ENCODE measurements at regions not wholly inside any gene's neighbourhood (a gene's known extent, or its start where the extent isn't known, plus 50 kb on each side); places are given as distances from the start of the nearest gene placed in this dataset.
A peak's percentile ranks its signal among the peaks of the same experiment; 100 is the strongest.
"Not testable (repeated sequence)": the region's sequence is repeated elsewhere in the genome, so short reads cannot be mapped to it uniquely, and the experiment has no call there.

DNA sequence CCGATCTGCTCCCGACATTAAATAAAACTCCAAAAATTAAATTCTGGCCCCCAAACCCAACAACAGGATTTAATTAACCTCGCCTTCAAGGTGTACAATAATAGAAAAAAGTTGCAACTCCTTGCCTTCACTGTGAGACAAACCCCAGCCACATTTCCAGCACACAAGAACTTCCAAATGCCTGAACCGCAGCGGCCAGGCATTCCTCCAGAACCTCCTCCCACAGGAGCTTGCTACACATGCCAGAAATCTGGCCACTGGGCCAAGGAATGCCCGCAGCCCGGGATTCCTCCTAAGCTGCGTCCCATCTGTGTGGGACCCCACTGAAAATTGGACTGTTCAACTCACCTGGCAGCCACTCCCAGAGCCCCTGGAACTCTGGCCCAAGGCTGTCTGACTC, 88.2 kb upstream of the TRIB2 start:
- H3K36me3 Mint-ChIP-seq; H3K36me3 ChIP-seq (ENCODE audit: control insufficient read depth in 2 of 3, insufficient read depth in 3 of 3, low read length in 3 of 3); H3K4me3 Mint-ChIP-seq; H3K27me3 Mint-ChIP-seq; H3K27me3 ChIP-seq (ENCODE audit: control insufficient read depth in 2 of 2, insufficient read depth in 2 of 2, low read length in 2 of 2); POLR2A ChIA-PET; ATAC-seq; H3K9me3 ChIP-seq (ENCODE audit: control insufficient read depth in 2 of 3, low read length in 3 of 3); CTCF ChIA-PET; intact Hi-C loops (cut with micrococcal nuclease); DNase-seq; H3K4me3 ChIP-seq (ENCODE audit: low read length); H3K9me3 Mint-ChIP-seq; H3K27ac ChIP-seq (ENCODE audit: low read depth, low read length); H3K27ac Mint-ChIP-seq: not testable (repeated sequence)
- peaks cover 0 to 15% of the 10 kb centered on the region in 2 donors for H3K4me1 ChIP-seq (ENCODE audit: control insufficient read depth in 2 of 2, insufficient read depth in 2 of 2, low read length in 2 of 2)
- H3K4me1 Mint-ChIP-seq, result peaks cover 8 to 32% (median 25%) of the 10 kb centered on the region in 7 donors

GRCh38 chr2:12636837-12637581, 79.7 kb upstream of the TRIB2 start:
- no peak for DNase-seq
- Histone ChIP-seq H3K4me1 (ENCODE audit: control insufficient read depth in 2 of 2, insufficient read depth in 2 of 2, low read length in 2 of 2) (peaks cover 0 to 14% of the 10 kb centered on the region in 2 donors), H3K27ac (ENCODE audit: low read depth, low read length) (no peak overlapping the region), H3K4me3 (ENCODE audit: low read length) (no peak overlapping the region), H3K27me3 (ENCODE audit: control insufficient read depth in 2 of 2, insufficient read depth in 2 of 2, low read length in 2 of 2) (no peaks in the 10 kb centered on the region), H3K9me3 (ENCODE audit: control insufficient read depth in 2 of 3, low read length in 3 of 3) (no peaks in the 10 kb centered on the region), H3K36me3 (ENCODE audit: control insufficient read depth in 2 of 3, insufficient read depth in 3 of 3, low read length in 3 of 3) (no peaks in the 10 kb centered on the region)
- POLR2A ChIA-PET, result interaction anchor here (0.6 to 1.1 kb wide), 4 partner anchors 11 to 478 kb away, joined by 3 read pairs; no protein-coding TSS in a partner anchor
- Mint-ChIP-seq H3K4me3 (peak overlapping the region in 2 of 10 donors; percentile 11 to 12), H3K27me3 (peaks cover 0 to 2% (median 0%) of the 10 kb centered on the region in 5 donors), H3K36me3 (peaks cover 0 to 15% (median 0%) of the 10 kb centered on the region in 5 donors), H3K4me1 (peaks cover 5 to 48% (median 32%) of the 10 kb centered on the region in 7 donors), H3K9me3 (peaks cover 0 to 5% (median 0%) of the 10 kb centered on the region in 11 donors), H3K27ac (peak overlapping the region in 2 of 9 donors; percentile 10 to 39)
- CTCF ChIA-PET, result interaction anchor here (0.7 kb wide), 2 partner anchors 150 to 177 kb away, joined by 3 to 4 read pairs; no protein-coding TSS in a partner anchor
- intact Hi-C loops (cut with micrococcal nuclease), result no loop called here
- ATAC-seq, result no peak

DNA sequence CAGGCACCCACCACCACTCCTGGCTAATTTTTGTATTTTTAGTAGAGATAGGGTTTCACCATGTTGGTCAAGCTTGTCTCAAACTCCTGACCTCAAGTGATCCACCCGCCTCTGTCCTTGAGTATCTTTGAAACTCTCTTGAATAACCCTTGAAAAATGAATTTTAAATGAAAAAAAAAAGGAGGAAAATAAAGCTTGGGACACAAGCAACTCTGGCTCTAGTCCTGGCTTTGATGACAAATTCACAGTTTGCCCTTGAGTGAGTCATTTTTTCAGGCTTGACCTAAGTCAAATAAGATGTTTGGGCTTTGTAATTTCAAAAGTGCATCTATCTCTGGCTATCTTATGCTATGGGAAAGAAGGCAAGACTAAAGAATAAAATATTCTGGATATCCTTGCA, 79.0 kb upstream of the TRIB2 start:
- peaks cover 0 to 2% (median 0%) of the 10 kb centered on the region in 5 donors for H3K27me3 Mint-ChIP-seq
- POLR2A ChIA-PET, result interaction anchor here (1.0 to 1.1 kb wide), 2 partner anchors 10 to 140 kb away, joined by 3 read pairs; no protein-coding TSS in a partner anchor
- H3K36me3 Mint-ChIP-seq, result peaks cover 0 to 15% (median 0%) of the 10 kb centered on the region in 5 donors
- no peak overlapping the region for H3K27ac ChIP-seq (ENCODE audit: low read depth, low read length)
- no peak for DNase-seq
- H3K36me3 ChIP-seq (ENCODE audit: control insufficient read depth in 2 of 3, insufficient read depth in 3 of 3, low read length in 3 of 3), result no peaks in the 10 kb centered on the region
- H3K4me1 ChIP-seq (ENCODE audit: control insufficient read depth in 2 of 2, insufficient read depth in 2 of 2, low read length in 2 of 2), result peaks cover 0 to 14% of the 10 kb centered on the region in 2 donors
- H3K9me3 ChIP-seq (ENCODE audit: control insufficient read depth in 2 of 3, low read length in 3 of 3), result no peaks in the 10 kb centered on the region
- peaks cover 5 to 48% (median 33%) of the 10 kb centered on the region in 7 donors for H3K4me1 Mint-ChIP-seq
- intact Hi-C loops (cut with micrococcal nuclease), result no loop called here
- H3K27me3 ChIP-seq (ENCODE audit: control insufficient read depth in 2 of 2, insufficient read depth in 2 of 2, low read length in 2 of 2), result no peaks in the 10 kb centered on the region
- CTCF ChIA-PET, result no interaction called here
- no peak overlapping the region for H3K4me3 ChIP-seq (ENCODE audit: low read length)
- peaks cover 0 to 5% (median 0%) of the 10 kb centered on the region in 11 donors for H3K9me3 Mint-ChIP-seq
- no peak overlapping the region for H3K4me3 Mint-ChIP-seq
- no peak for ATAC-seq
- H3K27ac Mint-ChIP-seq, result peak overlapping the region in 1 of 9 donors; percentile 48

DNA sequence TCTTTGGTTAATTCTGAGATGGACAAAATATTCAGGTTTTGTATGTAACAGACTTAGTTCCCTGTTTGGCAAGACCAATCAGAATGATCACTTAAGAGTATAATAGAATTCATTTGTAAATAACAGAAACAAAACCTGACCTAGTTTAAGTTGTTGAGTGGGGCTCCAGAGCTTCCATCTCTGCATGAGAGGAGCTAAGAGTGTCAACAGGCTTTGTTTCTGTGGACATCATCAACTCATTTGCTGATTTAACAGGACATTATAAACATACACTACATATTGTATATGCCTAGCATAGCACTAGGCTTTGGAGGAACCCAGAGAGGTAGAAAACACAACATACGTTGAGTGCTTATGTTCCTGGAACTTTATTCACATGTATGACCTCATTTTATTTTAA, 75.3 kb upstream of the TRIB2 start:
- ChIA-PET CTCF (interaction anchor here (1.2 kb wide), 1 partner anchor 27 kb away, joined by 3 read pairs; no protein-coding TSS in a partner anchor), POLR2A (no interaction called here)
- no peaks in the 10 kb centered on the region for H3K27me3 ChIP-seq (ENCODE audit: control insufficient read depth in 2 of 2, insufficient read depth in 2 of 2, low read length in 2 of 2)
- Mint-ChIP-seq H3K9me3 (peaks cover 0 to 17% (median 7%) of the 10 kb centered on the region in 11 donors), H3K27ac (peak overlapping the region in 1 of 9 donors; percentile 6), H3K27me3 (peaks cover 0 to 8% (median 0%) of the 10 kb centered on the region in 5 donors), H3K4me3 (no peak overlapping the region), H3K4me1 (peaks cover 2 to 28% (median 14%) of the 10 kb centered on the region in 7 donors), H3K36me3 (peaks cover 0 to 14% (median 0%) of the 10 kb centered on the region in 5 donors)
- peaks cover 0 to 5% of the 10 kb centered on the region in 2 donors for H3K4me1 ChIP-seq (ENCODE audit: control insufficient read depth in 2 of 2, insufficient read depth in 2 of 2, low read length in 2 of 2)
- H3K9me3 ChIP-seq (ENCODE audit: control insufficient read depth in 2 of 3, low read length in 3 of 3), result peaks cover 0 to 6% (median 0%) of the 10 kb centered on the region in 3 experiments
- no peak overlapping the region for H3K27ac ChIP-seq (ENCODE audit: low read depth, low read length)
- no peak for DNase-seq
- no peak overlapping the region for H3K4me3 ChIP-seq (ENCODE audit: low read length)
- no peaks in the 10 kb centered on the region for H3K36me3 ChIP-seq (ENCODE audit: control insufficient read depth in 2 of 3, insufficient read depth in 3 of 3, low read length in 3 of 3)
- intact Hi-C loops (cut with micrococcal nuclease), result no loop called here
- no peak for ATAC-seq

DNA sequence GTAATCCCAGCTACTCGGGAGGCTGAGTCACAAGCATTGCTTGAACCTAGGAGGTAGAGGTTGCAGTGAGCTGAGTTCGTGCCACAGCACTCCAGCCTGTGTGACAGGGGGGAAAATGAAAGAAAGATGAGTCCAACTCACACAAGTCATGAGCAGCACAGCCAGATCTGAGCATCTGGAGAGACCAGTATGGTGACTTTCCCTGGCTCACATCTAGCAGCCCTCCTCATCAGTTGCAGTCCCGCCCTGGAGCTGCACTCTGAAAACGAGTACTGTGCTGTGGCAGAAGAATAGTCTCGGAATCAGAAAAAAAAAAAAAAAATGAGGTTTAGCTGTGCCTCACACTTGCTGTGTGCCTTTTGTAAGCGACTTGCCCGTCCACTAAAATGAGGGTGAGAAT, 74.4 kb upstream of the TRIB2 start:
- no peak for ATAC-seq
- CTCF ChIA-PET, result interaction anchor here (1.2 kb wide), 1 partner anchor 26 kb away, joined by 3 read pairs; no protein-coding TSS in a partner anchor

DNA sequence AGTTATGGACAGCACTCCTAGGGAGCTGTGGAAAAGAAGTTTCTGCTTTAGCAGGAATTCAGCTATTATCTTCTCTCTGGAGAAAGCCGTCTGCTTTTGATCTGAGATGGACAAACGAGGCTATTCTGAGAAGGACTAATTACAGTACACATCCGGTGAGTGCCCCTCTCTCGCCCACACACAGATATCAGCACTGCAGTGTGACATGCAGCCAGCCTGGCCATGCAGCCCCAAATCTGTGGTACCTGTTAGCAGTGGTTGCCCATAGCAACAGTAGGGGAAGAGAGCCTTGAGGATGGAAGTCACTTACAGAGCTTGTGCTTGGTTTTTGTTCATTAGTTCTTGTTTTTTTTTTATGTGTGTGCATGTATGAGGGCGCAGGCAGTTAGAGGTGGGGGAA, 73.9 kb upstream of the TRIB2 start:
- Histone ChIP-seq H3K27me3 (ENCODE audit: control insufficient read depth in 2 of 2, insufficient read depth in 2 of 2, low read length in 2 of 2) (no peaks in the 10 kb centered on the region), H3K9me3 (ENCODE audit: control insufficient read depth in 2 of 3, low read length in 3 of 3) (peaks cover 0 to 12% (median 0%) of the 10 kb centered on the region in 3 experiments), H3K4me1 (ENCODE audit: control insufficient read depth in 2 of 2, insufficient read depth in 2 of 2, low read length in 2 of 2) (no peaks in the 10 kb centered on the region), H3K4me3 (ENCODE audit: low read length) (no peak overlapping the region), H3K36me3 (ENCODE audit: control insufficient read depth in 2 of 3, insufficient read depth in 3 of 3, low read length in 3 of 3) (no peaks in the 10 kb centered on the region), H3K27ac (ENCODE audit: low read depth, low read length) (no peak overlapping the region)
- Mint-ChIP-seq H3K4me1 (peaks cover 0 to 19% (median 10%) of the 10 kb centered on the region in 7 donors), H3K4me3 (no peak overlapping the region), H3K27ac (no peak overlapping the region), H3K36me3 (peaks cover 0 to 20% (median 0%) of the 10 kb centered on the region in 5 donors), H3K9me3 (peaks cover 0 to 25% (median 11%) of the 10 kb centered on the region in 11 donors), H3K27me3 (peaks cover 0 to 12% (median 0%) of the 10 kb centered on the region in 5 donors)
- intact Hi-C loops (cut with micrococcal nuclease), result no loop called here
- ATAC-seq (no peak), DNase-seq (no peak)
- POLR2A ChIA-PET, result interaction anchor here (0.7 to 1.0 kb wide), 2 partner anchors 18 to 49 kb away, joined by 3 to 4 read pairs; no protein-coding TSS in a partner anchor
- CTCF ChIA-PET, result no interaction called here

More for the DNA sequence above, 74.4 kb upstream of the TRIB2 start:
- H3K4me1 Mint-ChIP-seq, result peaks cover 0 to 19% (median 10%) of the 10 kb centered on the region in 7 donors
- H3K36me3 ChIP-seq (ENCODE audit: control insufficient read depth in 2 of 3, insufficient read depth in 3 of 3, low read length in 3 of 3), result no peaks in the 10 kb centered on the region
- no peaks in the 10 kb centered on the region for H3K27me3 ChIP-seq (ENCODE audit: control insufficient read depth in 2 of 2, insufficient read depth in 2 of 2, low read length in 2 of 2)
- POLR2A ChIA-PET, result interaction anchor here (0.7 to 1.0 kb wide), 2 partner anchors 17 to 49 kb away, joined by 3 to 4 read pairs; no protein-coding TSS in a partner anchor
- intact Hi-C loops (cut with micrococcal nuclease), result no loop called here
- no peak for DNase-seq
- no peaks in the 10 kb centered on the region for H3K4me1 ChIP-seq (ENCODE audit: control insufficient read depth in 2 of 2, insufficient read depth in 2 of 2, low read length in 2 of 2)
- peaks cover 0 to 22% (median 9%) of the 10 kb centered on the region in 11 donors for H3K9me3 Mint-ChIP-seq
- no peak overlapping the region for H3K27ac ChIP-seq (ENCODE audit: low read depth, low read length)
- no peak overlapping the region for H3K27ac Mint-ChIP-seq
- H3K36me3 Mint-ChIP-seq, result peaks cover 0 to 20% (median 0%) of the 10 kb centered on the region in 5 donors
- H3K4me3 ChIP-seq (ENCODE audit: low read length), result no peak overlapping the region
- peaks cover 0 to 12% (median 0%) of the 10 kb centered on the region in 3 experiments for H3K9me3 ChIP-seq (ENCODE audit: control insufficient read depth in 2 of 3, low read length in 3 of 3)
- H3K27me3 Mint-ChIP-seq, result peaks cover 0 to 12% (median 0%) of the 10 kb centered on the region in 5 donors
- no peak overlapping the region for H3K4me3 Mint-ChIP-seq

All from naive thymus-derived CD4-positive, alpha-beta T cell (primary cell).